Stimulated activated CD4-positive, alpha-beta T cell treated with anti-CD3 and anti-CD28 coated beads, Interleukin-12 subunit alpha, Interleukin-12 subunit beta, amount 100 ng/mL, for 48 hours (primary cell): ENCODE measurements at regions not wholly inside any gene's neighbourhood (a gene's known extent, or its start where the extent isn't known, plus 50 kb on each side); places are given as distances from the start of the nearest gene placed in this dataset.

ENCODE experiments used
- DNase-seq, 3 donors: peaks; one replicate each; pipeline ENCODE4 v3.0.0-alpha.2; 2020; ENCODE audit warnings: low read depth in 2 of 3, low spot score in 1 of 3

GRCh38 chr2:123144082-123144481 lies 881.0 kb upstream of the CNTNAP5 start:
- no peak for DNase-seq

GRCh38 chr2:123153041-123153440 lies 872.0 kb upstream of the CNTNAP5 start:
- DNase-seq: no peak

- no peak for DNase-seq
These were observed 870.9 kb upstream of the CNTNAP5 start for GRCh38 chr2:123154195-123154594.

- no peak for DNase-seq
These were observed 868.1 kb upstream of the CNTNAP5 start for GRCh38 chr2:123157016-123157415.

- no peak for DNase-seq
These were observed 862.6 kb upstream of the CNTNAP5 start for GRCh38 chr2:123162400-123163016.

- no peak for DNase-seq
These were observed 861.7 kb upstream of the CNTNAP5 start for GRCh38 chr2:123163398-123163797.

- DNase-seq: no peak
These were observed 860.9 kb upstream of the CNTNAP5 start for GRCh38 chr2:123164216-123164615.

- DNase-seq: no peak
These were observed 859.5 kb upstream of the CNTNAP5 start for GRCh38 chr2:123165616-123166015.

- DNase-seq: no peak
These were observed 845.6 kb upstream of the CNTNAP5 start for GRCh38 chr2:123179526-123179925.

GRCh38 chr2:123195957-123196356 lies 829.1 kb upstream of the CNTNAP5 start:
- DNase-seq: no peak

- no peak for DNase-seq
These were observed 825.1 kb upstream of the CNTNAP5 start for GRCh38 chr2:123200035-123200434.

GRCh38 chr2:123207245-123207644 lies 817.8 kb upstream of the CNTNAP5 start:
- no peak for DNase-seq

GRCh38 chr2:123209202-123209601 lies 815.9 kb upstream of the CNTNAP5 start:
- no peak for DNase-seq

GRCh38 chr2:123211181-123211580 lies 813.9 kb upstream of the CNTNAP5 start:
- DNase-seq: no peak

GRCh38 chr2:123245156-123245555 lies 779.9 kb upstream of the CNTNAP5 start:
- no peak for DNase-seq

GRCh38 chr2:123258877-123259539 lies 766.1 kb upstream of the CNTNAP5 start:
- no peak for DNase-seq

- no peak for DNase-seq
These were observed 762.2 kb upstream of the CNTNAP5 start for GRCh38 chr2:123262856-123263255.

GRCh38 chr2:123283431-123283830 lies 741.7 kb upstream of the CNTNAP5 start:
- no peak for DNase-seq

GRCh38 chr2:123303731-123304130 lies 721.4 kb upstream of the CNTNAP5 start:
- no peak for DNase-seq
